ENCODE measurements at regions not wholly inside any gene's neighbourhood (a gene's known extent, or its start where the extent isn't known, plus 50 kb on each side); places are given as distances from the start of the nearest gene placed in this dataset.

GRCh38 chr14:106530031-106530422, 1003.6 kb downstream of the TMEM121 start (continued):
- no peak for TF ChIP-seq JUN (IDR thresholded peaks at IDR 0.05; ENCODE audit: low read depth, low read length)
- TF ChIP-seq POLR2A (IDR thresholded peaks at IDR 0.05; ENCODE audit: control extremely low read depth in 1 of 2, low read depth in 2 of 2, low read length in 2 of 2): no peak
- TF ChIP-seq POLR2AphosphoS5 (IDR thresholded peaks at IDR 0.05; ENCODE audit: low read depth, low read length): no peak

Measured in H1 (cell line).